ENCODE measurements at regions not wholly inside any gene's neighbourhood (a gene's known extent, or its start where the extent isn't known, plus 50 kb on each side); places are given as distances from the start of the nearest gene placed in this dataset.
"Not testable (repeated sequence)": the region's sequence is repeated elsewhere in the genome, so short reads cannot be mapped to it uniquely, and the experiment has no call there.

- DNase-seq, result no peak
Observed at GRCh38 chr14:99011385-99011784, 260.6 kb downstream of the BCL11B start.

GRCh38 chr14:99012703-99013102 lies 259.3 kb downstream of the BCL11B start:
- DNase-seq, result no peak

GRCh38 chr14:99015833-99016232 lies 256.2 kb downstream of the BCL11B start:
- DNase-seq, result no peak

- DNase-seq, result no peak
Observed at GRCh38 chr14:99023371-99023770, 248.6 kb downstream of the BCL11B start.

GRCh38 chr14:99024926-99025325 lies 247.1 kb downstream of the BCL11B start:
- DNase-seq, result no peak

- no peak for DNase-seq
Observed at GRCh38 chr14:99025418-99025817, 246.6 kb downstream of the BCL11B start.

GRCh38 chr14:99026471-99026870 lies 245.5 kb downstream of the BCL11B start:
- DNase-seq, result no peak

- no peak for DNase-seq
Observed at GRCh38 chr14:99028041-99028440, 244.0 kb downstream of the BCL11B start.

- DNase-seq, result no peak
Observed at GRCh38 chr14:99028521-99028920, 243.5 kb downstream of the BCL11B start.

GRCh38 chr14:99029145-99029915 lies 242.7 kb downstream of the BCL11B start:
- no peak for DNase-seq

GRCh38 chr14:99029916-99030305 lies 242.1 kb downstream of the BCL11B start:
- DNase-seq, result no peak

GRCh38 chr14:99030454-99030853 lies 241.5 kb downstream of the BCL11B start:
- no peak for DNase-seq

- no peak for DNase-seq
Observed at GRCh38 chr14:99032759-99033158, 239.2 kb downstream of the BCL11B start.

GRCh38 chr14:99033951-99034350 lies 238.0 kb downstream of the BCL11B start:
- no peak for DNase-seq

GRCh38 chr14:99034711-99035171 lies 237.3 kb downstream of the BCL11B start:
- no peak for DNase-seq

GRCh38 chr14:99035268-99035667 lies 236.7 kb downstream of the BCL11B start:
- no peak for DNase-seq

GRCh38 chr14:99035712-99036610 lies 236.0 kb downstream of the BCL11B start:
- no peak for DNase-seq

GRCh38 chr14:99036611-99037293 lies 235.2 kb downstream of the BCL11B start:
- DNase-seq, result no peak

GRCh38 chr14:99037326-99037725 lies 234.7 kb downstream of the BCL11B start:
- not testable (repeated sequence) for DNase-seq

GRCh38 chr14:99037777-99038430 lies 234.1 kb downstream of the BCL11B start:
- DNase-seq, result no peak

GRCh38 chr14:99038431-99038820 lies 233.6 kb downstream of the BCL11B start:
- no peak for DNase-seq

- no peak for DNase-seq
Observed at GRCh38 chr14:99039331-99040041, 232.5 kb downstream of the BCL11B start.
